NB4 (cell line): ENCODE measurements at regions not wholly inside any gene's neighbourhood (a gene's known extent, or its start where the extent isn't known, plus 50 kb on each side); places are given as distances from the start of the nearest gene placed in this dataset.

Experiments used
- MAX ChIP-seq: IDR thresholded peaks from 2 replicates; pipeline ENCODE4 v1.6.1; 2011; ENCODE audit warnings: low read depth, low read length
- POLR2A ChIP-seq: IDR thresholded peaks from 2 replicates; pipeline ENCODE4 v1.6.1; 2011; ENCODE audit warnings: mild to moderate bottlenecking; ENCODE audit not compliant: insufficient read length; ENCODE audit errors: extremely low read depth
- TF ChIP-seq, protein P1 (sequence below): IDR thresholded peaks from one replicate; pipeline ENCODE4 v1.5.1; 2012; ENCODE audit warnings: low read depth, low read length

- TF ChIP-seq POLR2A (no peak), MAX (no peak)
- TF ChIP-seq, protein P1, sequence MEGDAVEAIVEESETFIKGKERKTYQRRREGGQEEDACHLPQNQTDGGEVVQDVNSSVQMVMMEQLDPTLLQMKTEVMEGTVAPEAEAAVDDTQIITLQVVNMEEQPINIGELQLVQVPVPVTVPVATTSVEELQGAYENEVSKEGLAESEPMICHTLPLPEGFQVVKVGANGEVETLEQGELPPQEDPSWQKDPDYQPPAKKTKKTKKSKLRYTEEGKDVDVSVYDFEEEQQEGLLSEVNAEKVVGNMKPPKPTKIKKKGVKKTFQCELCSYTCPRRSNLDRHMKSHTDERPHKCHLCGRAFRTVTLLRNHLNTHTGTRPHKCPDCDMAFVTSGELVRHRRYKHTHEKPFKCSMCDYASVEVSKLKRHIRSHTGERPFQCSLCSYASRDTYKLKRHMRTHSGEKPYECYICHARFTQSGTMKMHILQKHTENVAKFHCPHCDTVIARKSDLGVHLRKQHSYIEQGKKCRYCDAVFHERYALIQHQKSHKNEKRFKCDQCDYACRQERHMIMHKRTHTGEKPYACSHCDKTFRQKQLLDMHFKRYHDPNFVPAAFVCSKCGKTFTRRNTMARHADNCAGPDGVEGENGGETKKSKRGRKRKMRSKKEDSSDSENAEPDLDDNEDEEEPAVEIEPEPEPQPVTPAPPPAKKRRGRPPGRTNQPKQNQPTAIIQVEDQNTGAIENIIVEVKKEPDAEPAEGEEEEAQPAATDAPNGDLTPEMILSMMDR = no peak
Measured at GRCh38 chr6:138005846-138006245, 101.4 kb downstream of the PERP start.
